Stimulated activated CD4-positive, alpha-beta T cell treated with anti-CD3 and anti-CD28 coated beads, Interleukin-2, amount 100 ng/mL, for 48 hours (primary cell): ENCODE measurements at regions not wholly inside any gene's neighbourhood (a gene's known extent, or its start where the extent isn't known, plus 50 kb on each side); places are given as distances from the start of the nearest gene placed in this dataset.

Experiments
- DNase-seq, 2 donors: peaks; one replicate each; pipeline ENCODE4 v3.0.0-alpha.2; 2020

DNA sequence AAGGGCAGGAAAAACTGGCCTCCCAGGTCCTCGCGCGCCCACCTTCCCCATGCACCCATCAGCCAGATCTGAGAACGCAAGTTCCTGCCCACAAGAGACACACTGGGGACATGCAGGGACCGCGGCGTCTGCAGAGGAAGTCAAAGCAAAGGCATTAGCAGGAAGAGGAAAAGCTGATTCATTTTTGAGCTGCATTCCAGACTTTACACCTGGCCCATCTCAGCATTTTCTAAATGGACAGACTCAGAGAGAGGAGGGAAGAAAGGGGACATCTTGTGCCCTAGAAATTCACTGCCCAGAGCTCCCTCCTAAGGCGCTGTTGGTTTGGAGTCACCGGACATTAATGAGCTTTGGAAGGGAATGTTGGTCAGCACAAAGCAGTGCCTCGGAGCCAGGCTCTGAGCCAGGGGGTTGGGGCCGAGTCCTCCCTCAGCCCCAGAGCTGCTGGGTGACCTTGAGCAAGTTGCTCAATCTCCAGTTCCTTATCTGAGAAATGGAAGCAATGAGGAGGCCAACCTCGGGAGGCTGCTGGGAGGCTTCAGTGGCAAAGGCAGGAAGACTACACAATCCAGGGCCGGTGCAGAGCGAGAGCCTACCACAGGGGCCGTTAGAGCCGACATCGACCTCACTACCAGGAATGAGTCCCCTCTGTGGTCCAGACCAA, 150.5 kb upstream of the IQSEC1 start:
- no peak for DNase-seq

DNA sequence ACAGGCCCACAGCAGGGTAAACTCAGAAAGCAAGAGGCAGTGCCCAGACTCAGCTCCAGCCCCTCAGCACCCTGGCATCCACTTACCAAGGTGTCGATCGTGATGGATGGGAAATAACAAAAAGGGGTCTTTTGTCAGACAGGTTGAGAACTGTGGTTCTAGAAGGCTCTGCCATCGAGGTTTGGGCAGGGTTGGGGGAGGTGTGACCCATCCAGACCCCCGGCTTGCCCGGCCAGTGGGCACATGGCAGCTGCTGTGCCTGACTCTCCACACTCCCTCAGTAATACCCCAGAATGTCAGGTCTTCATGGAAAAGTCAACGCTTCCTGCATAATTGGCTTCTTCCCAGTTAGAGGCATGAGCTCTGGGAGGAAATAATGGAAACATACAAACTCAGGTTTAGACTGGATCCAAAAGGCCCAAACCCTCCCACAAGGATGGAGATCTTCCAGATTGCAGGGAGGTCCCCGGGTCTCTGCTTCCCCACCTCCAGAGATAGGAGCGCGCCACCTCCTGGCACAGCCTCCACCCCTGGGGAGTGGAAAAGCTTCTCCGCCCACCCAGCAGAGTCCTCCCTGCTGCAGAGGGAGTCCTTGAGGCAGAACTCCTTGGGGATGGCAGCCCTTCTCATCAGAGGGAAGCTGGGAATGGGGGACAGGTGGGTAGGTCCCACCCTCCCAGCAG, 149.8 kb upstream of the IQSEC1 start:
- DNase-seq: no peak

DNA sequence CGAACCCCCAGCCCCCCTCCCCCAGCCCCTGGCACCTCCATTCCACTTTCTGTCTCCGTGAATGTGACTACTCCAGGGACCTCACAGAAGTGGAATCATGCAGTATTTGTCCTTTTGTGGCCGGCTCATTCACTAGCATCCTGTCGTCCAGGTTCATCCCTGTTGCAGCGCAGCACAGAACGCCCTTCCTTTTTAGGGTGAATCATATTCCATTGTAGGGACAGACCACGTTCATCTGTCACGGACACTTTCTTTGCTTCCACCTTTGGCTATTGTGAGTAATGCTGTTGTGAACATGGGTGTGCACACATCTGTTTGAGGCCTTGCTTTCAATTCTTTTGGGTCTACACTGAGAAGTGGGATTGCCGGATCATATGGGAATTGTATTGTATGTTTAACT, 148.9 kb upstream of the IQSEC1 start:
- DNase-seq: no peak

DNA sequence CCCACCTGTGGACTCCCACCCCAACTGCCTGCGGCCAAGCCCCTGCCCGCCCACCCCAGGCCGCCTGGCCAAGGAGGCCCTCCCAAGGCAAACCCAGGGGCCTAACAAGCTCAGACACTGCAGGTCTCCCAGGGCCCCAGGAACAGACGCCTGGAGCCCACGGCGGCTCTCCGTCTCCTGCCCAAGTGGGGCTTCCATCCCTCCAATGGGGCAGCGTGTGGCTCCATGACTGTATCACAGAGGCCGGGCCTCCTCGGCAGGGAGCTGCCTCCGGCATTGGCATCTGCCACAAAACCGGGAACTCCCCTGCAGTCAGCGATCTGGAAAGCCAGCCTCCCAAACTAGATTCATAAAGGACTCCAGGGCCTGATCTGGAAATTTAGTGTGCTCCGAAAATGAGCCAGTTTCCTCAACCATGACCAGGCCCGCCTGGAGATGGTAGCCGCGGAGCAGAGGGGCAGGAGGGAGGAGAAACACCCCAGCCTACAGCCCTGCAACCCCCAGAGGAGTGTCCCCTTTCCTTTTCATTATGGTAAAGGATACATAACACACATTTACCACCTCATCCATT, 148.3 kb upstream of the IQSEC1 start:
- no peak for DNase-seq

DNA sequence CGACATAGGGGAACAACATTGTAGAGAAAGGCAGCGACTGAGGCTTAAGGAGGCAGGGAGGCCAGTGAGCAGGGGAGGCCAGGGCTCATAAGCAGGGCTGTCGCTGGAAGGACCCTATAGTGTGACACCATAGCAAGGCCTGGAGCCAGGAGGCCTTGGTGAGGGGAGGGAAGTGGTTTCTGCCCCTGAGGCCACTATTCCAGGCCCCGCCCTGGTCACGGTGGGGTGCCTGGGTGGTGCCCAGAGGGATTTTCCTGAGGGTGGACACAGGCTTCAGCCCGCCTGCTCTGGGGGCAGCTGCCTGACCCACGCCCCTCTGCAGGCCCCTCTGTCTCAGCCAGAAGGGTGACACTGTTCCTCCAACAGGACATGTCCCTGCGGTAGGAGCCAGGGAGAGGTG, 147.8 kb upstream of the IQSEC1 start:
- DNase-seq: no peak

DNA sequence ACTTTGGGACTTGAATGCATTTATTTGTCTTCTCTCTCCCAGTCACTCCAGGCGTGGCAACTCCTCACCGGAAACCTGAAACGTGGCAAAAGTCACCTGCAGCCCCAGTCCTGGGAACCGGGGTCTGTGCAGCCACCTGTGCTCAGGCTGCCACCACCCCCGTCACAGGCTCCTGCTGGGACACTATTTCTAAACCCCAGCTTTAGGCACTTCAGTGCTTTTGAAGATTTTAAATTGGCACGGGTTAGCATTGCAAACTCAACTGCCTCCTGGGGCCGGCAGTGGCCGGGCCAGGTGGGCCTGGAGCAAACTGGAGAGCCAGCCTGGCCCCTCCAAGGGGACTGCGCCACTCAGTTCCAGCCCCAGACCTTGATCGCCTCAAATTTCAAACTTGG, 146.7 kb upstream of the IQSEC1 start:
- DNase-seq: no peak

DNA sequence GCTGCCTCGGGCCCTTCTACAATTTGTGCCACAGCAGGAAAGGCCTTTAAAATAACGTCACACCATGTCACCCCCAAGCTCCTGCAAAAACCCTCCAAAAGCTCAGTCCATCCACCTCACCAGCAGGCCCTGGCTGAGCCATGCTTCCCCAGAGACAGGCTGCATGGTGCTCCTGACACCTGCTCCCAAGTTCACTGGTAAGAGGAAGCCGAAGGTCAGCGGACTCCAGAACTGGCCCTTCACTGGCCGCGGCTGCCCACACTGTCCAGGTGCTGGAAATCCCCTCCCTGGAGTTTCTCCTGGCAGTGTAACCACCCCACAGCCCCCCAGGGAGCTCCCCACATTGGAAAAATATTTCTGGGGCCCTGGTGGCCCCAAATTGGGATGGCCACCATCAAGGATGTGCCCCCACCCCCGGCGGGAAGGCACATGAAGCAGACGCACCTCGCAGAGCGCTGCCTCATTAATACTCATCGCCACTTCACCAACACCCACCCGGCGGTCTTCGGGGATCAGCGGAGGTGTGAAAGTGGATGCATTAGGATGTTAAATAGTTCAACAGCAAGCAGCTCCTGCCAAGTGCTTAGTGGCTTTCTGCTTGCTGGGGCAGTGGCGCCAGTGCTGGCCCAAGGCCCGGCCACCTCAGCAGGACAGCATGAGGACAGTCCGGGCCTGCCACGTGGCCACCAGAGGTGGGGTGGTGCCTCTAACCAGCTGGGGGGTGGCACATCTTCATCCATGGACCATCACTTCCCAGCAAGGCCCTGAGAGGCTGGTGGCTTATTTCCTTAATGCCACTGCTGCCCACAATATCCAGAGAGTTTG, 146.1 kb upstream of the IQSEC1 start:
- no peak for DNase-seq

DNA sequence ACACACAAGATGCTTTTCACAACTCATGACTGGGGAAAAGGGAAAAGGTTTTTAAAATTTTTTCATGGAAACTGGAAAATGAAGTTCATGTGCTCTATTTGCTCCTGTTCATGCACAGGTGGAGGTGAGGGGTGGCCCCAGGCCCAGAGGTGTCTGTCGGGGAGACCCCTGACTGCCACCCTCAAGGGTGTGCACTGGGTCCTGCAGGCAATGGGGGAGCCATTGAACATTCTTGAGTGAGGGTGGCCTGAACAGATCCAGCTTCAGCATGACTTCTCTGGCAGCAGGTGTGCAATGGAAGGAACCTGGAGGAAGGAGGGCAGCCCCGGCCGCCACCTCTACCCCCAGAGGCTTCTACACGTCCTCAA, 145.3 kb upstream of the IQSEC1 start:
- no peak for DNase-seq

DNA sequence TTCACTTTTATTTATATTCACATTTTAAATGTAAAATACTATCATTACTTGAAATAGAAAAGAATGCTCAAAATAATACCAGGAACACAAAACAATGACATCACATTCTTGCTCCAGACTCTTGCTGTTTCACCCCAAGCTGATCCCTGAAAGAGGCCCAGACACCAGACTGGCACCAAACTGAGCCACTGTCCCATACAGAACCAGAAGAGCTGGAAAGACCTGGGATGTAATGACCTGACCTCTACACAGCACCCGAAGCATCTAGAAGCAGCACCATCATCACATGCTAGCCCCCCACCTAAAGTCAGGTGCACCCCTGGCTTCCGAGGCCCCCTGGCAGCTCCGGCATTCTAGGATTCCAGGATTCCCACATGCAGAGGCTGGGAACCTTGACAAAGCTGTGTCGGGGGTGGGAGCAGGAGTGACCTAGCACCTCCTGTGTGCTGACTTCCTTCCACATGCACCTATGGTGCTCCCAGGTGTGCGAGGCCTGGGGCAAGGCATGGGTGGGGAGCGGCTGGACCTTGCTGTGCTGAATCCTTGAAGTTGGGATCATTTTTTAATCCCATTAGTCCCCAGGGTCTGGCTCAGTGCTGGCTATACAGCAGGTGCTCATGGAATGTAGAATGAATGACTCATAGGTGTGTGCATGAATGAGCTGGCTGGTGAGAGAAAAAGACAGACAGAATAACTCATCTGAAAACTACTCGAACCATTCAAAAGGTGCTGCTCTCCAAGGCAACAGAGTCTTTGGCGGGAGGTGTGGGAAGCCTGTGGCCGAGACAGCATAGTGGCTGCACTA, 144.7 kb upstream of the IQSEC1 start:
- no peak for DNase-seq

DNA sequence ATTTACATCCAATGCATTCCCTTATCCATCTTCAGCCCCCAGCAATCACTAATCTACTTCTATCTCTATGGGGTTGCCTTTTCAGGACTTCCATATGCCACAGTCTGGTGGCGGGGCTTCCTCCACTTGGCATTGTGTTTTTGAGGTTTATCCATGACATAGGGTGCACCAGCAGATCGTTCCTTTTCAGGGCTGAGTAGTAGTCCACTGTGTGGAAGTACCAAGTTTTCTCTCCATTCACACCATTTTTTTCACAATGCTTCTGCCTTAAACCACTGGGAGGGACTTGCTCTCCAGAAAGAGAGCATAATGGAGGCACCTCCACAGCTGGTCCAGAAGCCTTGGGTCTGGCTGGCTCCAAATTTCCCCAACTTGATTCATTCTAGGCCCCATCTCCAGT, 144.0 kb upstream of the IQSEC1 start:
- DNase-seq: no peak

DNA sequence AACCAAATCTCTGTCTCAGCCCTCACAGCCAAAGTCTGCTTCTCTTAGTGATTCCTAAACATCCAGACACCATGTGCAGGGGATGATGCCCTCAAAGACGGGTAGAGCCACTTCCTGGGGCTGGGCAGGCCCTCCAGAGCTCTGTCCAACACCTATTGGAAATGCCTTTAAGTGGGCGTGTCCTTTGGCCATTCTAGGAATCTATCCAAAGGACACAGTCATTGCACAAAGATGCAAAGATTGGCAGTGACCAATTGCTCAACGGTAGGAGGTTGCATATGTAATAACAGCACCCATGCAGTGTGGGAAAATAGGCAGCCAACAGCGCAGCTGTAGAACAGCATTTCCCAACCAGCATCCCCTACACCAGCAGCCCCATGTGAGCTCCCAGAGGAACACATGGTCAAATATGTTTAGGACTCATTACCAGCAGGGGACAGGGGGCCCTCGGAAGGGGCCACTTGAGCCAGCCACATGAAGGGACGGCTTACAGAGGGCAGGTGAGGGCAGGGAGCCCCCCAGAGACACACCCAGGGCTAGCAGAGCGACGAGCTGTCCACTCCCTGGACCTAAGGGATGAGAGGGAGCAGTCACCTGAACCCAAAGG, 142.8 kb upstream of the IQSEC1 start:
- no peak for DNase-seq

DNA sequence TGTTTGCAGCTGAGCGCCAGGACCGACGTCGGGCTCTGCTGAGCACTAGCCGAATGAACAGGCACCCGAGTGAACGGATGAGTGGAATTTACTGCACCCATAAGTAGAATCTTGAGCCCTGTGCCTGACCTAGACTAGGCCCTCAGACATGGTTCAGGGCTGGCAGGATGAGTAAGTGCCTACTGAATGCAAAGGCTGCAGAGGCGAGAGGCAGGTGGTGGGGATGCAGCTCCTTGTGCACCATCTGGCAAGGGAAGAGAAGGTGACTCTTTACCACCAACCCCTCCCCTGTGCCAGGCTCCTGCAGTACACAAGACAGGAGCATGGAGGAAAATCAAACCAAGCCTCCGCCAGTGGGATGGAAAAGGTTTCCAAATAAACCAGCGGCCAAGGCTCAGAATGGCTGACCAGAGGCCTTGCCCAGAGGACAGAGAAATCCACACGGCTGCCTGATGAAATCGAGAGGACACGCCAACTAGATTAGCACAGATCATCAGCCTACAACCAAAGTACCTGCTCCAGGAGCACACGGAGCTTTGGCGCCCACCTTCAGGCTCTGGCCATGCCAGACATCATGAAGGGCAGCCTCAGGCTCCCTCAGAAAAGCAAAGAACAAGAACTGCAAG, 141.7 kb upstream of the IQSEC1 start:
- DNase-seq: no peak

DNA sequence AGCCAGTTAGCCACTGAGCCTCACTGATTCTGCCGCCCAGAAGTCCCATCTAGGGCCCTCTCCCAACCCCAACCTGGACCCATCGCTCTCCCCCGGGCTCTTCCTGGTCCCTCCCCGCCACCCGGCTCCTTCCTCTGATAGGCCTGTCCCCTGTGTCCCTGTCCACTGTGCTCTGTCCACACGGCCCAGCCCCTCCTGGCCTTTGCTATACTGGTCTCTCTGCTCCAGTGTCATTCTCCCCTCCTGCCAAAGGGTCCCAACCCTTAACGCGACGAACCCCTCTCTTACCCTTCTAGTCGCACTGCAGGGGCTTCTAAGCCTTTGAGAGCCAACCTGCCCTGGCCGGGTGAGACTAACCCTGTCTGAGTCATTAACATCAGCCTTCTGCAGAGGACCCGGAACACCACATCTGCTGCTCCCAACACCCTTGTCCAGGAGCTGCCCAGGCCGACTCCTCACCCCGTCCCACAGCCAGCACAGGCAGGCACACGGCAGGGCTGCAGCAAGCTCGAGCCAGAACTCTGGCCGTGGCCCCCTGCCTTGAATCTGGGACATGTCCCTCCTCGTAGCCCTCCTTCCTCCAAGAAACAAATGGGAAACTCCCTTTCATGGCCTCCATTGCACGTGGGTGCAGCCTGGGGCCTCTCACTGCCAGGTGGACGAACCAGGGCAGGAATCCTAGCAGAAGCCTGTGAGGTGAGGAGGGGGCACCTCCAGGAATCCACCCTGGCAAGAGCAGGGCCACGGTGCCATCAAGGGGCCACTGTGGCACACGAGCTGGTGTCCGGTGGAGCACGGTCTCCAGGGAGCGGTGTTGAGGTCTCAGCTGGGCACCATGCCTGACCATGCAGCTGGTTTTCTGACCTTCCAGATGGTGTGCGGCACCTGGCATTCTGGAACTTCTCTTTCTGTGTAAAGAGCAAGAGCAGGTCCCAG, 140.9 kb upstream of the IQSEC1 start:
- DNase-seq: no peak

DNA sequence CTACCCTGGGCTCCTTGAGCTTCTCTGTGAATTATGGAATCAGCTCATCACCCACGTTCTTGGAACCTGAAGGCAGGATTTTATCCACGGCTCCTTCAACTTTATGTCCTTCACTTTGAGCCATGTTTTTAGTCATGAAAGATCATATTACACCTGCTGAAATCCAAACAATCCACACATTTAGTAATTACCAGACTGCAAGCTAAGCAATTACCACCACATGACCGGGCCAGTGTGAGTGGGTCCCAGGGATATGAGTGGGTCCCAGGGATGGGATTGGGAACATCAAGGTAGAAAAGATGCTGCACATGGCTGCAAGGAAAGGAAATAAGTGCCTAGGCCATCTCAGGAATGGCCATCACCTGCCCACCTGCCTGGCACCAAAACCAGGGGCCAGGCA, 140.3 kb upstream of the IQSEC1 start:
- DNase-seq: no peak

DNA sequence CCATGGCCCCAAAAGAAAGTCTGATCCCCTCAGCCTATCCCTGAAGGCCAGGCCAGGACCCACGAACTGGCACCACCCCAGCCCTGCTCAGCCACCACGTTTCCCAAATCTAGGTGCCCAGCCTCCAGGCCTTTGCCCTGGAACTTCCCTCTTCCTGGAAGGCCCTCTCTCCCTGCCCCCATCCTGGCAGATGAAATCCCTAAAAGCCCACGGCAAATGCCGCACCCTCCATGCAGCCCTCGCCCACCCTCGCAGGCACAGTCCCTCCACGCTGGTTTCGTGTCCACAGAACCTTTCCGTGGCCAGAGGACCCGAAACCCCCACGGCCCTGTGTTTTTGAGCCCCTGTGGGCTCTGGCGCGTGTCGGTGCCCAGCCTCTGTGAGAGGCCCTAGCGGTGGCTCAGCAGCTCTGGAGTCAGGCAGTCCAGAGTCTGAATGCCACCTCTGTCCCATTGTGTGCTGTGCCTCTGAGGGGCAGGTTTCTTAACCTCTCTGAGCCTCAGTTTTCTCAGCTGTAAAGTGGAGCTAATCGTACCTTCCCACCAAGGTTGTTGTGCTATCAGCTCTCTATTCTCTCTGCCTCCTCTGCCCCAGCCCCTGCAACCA, 138.5 kb upstream of the IQSEC1 start:
- no peak for DNase-seq

DNA sequence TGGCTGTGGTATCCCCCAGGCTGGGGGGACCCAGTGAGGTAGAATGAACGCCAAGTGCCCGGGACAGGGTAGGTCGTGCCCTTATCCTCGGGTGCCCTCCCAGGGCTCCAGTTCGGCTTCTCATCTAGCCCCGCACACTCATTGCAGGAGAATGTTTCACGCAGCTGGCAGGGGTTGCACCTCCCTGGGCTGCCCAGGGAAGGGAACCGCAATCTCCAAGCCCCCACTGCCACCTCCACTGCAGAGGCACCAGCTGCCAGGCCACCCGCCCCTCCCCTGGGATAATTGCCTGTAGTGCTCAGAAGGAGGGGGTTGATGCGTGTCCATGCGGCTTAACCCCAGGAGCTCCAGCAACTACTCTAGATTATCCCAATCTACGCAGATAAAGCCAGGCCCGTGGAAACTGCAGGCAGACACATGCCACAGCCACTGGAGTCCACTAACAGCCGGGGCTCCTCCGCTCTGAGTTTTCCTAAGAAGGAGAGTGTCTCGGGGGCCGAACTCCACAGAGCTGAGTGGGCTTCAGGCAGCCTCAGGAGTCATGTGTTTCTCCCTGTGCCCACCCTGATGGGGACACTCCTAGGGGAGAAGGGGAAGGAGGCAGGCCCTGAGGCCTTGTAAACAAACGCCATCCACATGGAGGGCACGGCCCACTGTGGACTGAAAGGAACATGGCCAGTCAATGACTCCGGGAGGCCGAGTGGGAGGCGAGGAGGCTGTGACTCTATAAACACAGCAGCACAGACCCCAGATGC, 137.2 kb upstream of the IQSEC1 start:
- no peak for DNase-seq

DNA sequence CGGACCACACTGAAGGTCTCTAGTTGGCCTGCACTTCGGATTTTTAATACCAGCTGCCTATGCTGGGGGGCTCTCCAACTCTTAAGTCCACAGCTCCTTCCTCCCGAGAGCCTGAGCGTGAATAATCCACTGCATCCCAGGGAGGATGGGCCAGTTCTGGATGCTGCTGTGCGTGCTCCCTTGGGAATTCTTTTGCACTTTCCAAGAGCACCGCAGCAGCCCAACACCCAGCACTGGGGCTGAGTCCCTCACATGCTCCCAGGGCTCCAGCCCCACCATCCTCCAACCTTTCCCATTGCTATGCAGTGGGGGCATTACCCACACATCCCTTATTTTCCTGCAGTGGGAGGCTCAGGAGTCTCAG, 136.4 kb upstream of the IQSEC1 start:
- DNase-seq: no peak

DNA sequence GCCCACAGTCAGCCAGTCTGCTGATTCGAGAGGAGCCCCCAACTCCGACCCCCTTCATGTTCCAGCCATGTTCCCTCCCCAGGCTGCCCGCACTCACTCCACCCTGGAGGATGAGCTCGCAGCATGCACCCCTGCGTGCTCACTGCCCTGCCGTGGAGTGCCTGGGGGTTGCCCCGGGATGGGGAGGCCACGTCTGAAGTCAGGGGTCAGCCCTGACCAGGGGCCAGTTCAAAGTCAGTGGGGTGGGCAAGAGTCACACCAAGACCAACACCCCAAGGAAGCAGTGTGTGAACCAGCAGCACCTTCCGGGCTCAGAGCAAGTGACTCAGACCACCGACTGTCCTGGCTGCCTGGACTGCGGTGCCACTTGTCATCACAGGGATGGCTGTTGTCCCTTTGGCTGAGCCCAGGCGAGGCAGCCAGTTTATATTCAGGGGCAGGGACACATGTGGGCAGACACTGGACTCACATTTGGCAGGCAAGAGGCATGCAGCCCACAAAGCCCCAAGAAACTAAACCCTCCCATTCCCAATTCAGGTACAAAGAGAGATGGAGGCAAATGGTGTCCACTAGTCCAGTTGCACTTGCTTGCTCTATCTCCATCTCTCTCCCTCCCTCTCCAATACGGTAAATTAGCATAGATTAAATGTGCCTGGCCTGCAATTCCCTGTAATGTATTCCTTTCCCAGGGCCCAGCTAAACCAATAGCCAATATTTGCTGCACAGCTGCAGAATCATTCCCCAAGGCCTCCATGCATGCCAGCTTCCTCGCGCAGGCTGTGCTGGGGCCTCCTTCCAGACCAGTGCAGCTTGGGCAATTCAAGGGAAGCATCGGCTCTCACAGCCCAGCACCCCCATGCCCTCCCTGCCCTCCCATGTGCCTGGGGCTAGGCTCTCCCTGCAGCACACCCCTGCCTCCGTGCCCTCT, 135.7 kb upstream of the IQSEC1 start:
- no peak for DNase-seq
